ENCODE measurements at regions not wholly inside any gene's neighbourhood (a gene's known extent, or its start where the extent isn't known, plus 50 kb on each side); places are given as distances from the start of the nearest gene placed in this dataset.
A peak's percentile ranks its signal among the peaks of the same experiment; 100 is the strongest.

GRCh38 chr15:79168922-79169456, 78.4 kb upstream of the RASGRF1 start:
- TF ChIP-seq CTCF (IDR thresholded peaks at IDR 0.05; ENCODE audit: insufficient read depth, low read length, poor library complexity, severe bottlenecking): peak; percentile 49
- no peaks in the 10 kb centered on the region for H3K27me3 ChIP-seq (ENCODE audit: control insufficient read depth, insufficient read depth, low read length)
- no peaks in the 10 kb centered on the region for H3K36me3 ChIP-seq (ENCODE audit: control insufficient read depth, insufficient read depth, low read length)
- peak; percentile 75 for DNase-seq (ENCODE audit: low read depth)
- H3K4me3 ChIP-seq (ENCODE audit: low read depth, low read length): no peak overlapping the region

GRCh38 chr15:79167776-79168175, 77.2 kb upstream of the RASGRF1 start:
- DNase-seq (ENCODE audit: low read depth): no peak
- Histone ChIP-seq H3K27me3 (ENCODE audit: control insufficient read depth, insufficient read depth, low read length) (no peaks in the 10 kb centered on the region), H3K36me3 (ENCODE audit: control insufficient read depth, insufficient read depth, low read length) (no peaks in the 10 kb centered on the region), H3K4me3 (ENCODE audit: low read depth, low read length) (no peak overlapping the region)
- no peak for TF ChIP-seq CTCF (IDR thresholded peaks at IDR 0.05; ENCODE audit: insufficient read depth, low read length, poor library complexity, severe bottlenecking)

DNA sequence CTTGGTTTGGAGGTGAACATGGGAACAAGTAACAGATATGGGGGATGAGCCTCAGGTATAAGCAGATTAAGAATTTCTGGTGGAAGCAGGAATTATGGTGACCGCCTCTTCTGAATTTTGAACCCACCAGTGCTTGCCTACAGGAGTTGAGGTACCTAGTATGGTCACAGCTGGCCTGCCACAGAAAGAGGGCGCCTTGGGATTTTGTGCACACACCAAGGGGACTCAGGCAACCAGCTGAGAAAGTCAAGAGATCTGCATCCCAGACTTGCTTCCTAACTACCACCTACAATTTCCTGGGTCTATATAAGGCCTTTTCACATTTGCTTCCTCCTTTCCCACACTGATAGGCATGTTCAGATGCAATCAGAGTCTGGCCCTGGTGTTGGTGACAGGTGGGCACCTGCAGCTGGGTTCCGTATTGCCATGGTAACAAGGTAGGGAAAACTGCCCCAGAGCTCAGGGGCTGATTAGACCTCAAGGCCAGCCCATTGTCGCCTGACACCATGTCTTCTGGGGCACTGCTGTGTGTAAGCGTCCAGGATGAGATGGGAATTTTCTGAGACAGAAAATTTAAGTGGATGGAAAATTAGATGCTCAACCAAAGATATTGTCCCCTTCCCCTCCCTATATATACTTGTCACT, 75.9 kb upstream of the RASGRF1 start:
- no peaks in the 10 kb centered on the region for H3K27me3 ChIP-seq (ENCODE audit: control insufficient read depth, insufficient read depth, low read length)
- no peak overlapping the region for H3K4me3 ChIP-seq (ENCODE audit: low read depth, low read length)
- no peaks in the 10 kb centered on the region for H3K36me3 ChIP-seq (ENCODE audit: control insufficient read depth, insufficient read depth, low read length)
- no peak for TF ChIP-seq CTCF (IDR thresholded peaks at IDR 0.05; ENCODE audit: insufficient read depth, low read length, poor library complexity, severe bottlenecking)
- no peak for DNase-seq (ENCODE audit: low read depth)

GRCh38 chr15:79164465-79164864, 73.9 kb upstream of the RASGRF1 start:
- no peaks in the 10 kb centered on the region for H3K27me3 ChIP-seq (ENCODE audit: control insufficient read depth, insufficient read depth, low read length)
- TF ChIP-seq CTCF (IDR thresholded peaks at IDR 0.05; ENCODE audit: insufficient read depth, low read length, poor library complexity, severe bottlenecking): no peak
- H3K4me3 ChIP-seq (ENCODE audit: low read depth, low read length): no peak overlapping the region
- DNase-seq (ENCODE audit: low read depth): no peak
- no peaks in the 10 kb centered on the region for H3K36me3 ChIP-seq (ENCODE audit: control insufficient read depth, insufficient read depth, low read length)

DNA sequence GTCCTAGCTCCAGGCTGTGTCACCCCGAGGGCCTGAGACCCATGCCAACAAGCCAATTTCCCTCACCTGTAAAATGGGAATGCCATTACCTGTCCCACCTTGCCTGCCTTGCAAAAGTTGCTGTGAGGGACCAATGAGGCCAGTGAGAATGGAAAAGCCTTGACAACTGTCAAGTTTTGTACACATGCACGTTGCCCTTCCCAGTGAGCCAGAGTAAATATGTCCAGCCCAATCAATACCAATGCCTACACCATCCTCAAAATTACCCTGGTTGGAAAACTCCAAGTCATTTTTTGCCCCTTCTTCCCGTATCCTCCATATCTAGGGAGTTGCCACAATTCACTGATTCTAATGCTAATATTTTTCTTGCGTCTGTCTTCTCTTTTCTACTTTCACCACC, 73.5 kb upstream of the RASGRF1 start:
- no peak overlapping the region for H3K4me3 ChIP-seq (ENCODE audit: low read depth, low read length)
- TF ChIP-seq CTCF (IDR thresholded peaks at IDR 0.05; ENCODE audit: insufficient read depth, low read length, poor library complexity, severe bottlenecking): no peak
- no peak for DNase-seq (ENCODE audit: low read depth)

GRCh38 chr15:79163395-79163794, 72.8 kb upstream of the RASGRF1 start:
- no peak for DNase-seq (ENCODE audit: low read depth)
- Histone ChIP-seq H3K36me3 (ENCODE audit: control insufficient read depth, insufficient read depth, low read length) (no peaks in the 10 kb centered on the region), H3K27me3 (ENCODE audit: control insufficient read depth, insufficient read depth, low read length) (no peaks in the 10 kb centered on the region), H3K4me3 (ENCODE audit: low read depth, low read length) (no peak overlapping the region)
- TF ChIP-seq CTCF (IDR thresholded peaks at IDR 0.05; ENCODE audit: insufficient read depth, low read length, poor library complexity, severe bottlenecking): no peak

More for the DNA sequence above, 73.5 kb upstream of the RASGRF1 start:
- Histone ChIP-seq H3K27me3 (ENCODE audit: control insufficient read depth, insufficient read depth, low read length) (no peaks in the 10 kb centered on the region), H3K36me3 (ENCODE audit: control insufficient read depth, insufficient read depth, low read length) (no peaks in the 10 kb centered on the region)

All from kidney epithelial cell (primary cell).